Head of caudate nucleus (tissue), 42 donors: ENCODE measurements at regions not wholly inside any gene's neighbourhood (a gene's known extent, or its start where the extent isn't known, plus 50 kb on each side); places are given as distances from the start of the nearest gene placed in this dataset.
A peak's percentile ranks its signal among the peaks of the same experiment; 100 is the strongest.
"Not testable (repeated sequence)": the region's sequence is repeated elsewhere in the genome, so short reads cannot be mapped to it uniquely, and the experiment has no call there.

Experiments
- DNase-seq, 42 donors: peaks; one replicate each; pipeline versions ENCODE4 v3.0.0 to v3.0.0-alpha.2; 2020 to 2021; ENCODE audit warnings: mixed read lengths in 7 of 42
- intact Hi-C: fragments of 100-400 bp; cut with DNase I; formaldehyde crosslinking; loops from one replicate; pipeline ENCODE4 v1.15.0; 2022

DNA sequence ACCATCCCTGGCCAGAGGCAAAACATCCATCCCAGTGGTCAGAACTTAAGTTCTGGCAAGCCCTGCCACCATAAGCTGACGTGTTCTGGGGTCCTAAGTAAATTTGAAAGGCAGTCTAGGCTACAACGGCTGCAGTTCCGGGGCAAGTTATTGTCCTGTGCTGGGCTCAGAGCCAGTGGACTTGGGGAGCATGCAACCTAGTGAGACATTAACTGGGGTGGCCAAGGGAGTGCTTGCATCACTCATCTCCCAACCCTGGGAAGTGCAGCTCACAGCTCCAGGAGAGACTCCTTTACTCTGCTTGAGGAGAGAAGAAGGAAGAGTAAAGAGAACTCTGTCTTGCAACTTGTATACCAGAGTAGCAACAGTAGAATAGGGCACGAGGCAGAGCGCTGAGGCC, 425.4 kb upstream of the PITX2 start:
- DNase-seq = no peak
- intact Hi-C loops = no loop called here

DNA sequence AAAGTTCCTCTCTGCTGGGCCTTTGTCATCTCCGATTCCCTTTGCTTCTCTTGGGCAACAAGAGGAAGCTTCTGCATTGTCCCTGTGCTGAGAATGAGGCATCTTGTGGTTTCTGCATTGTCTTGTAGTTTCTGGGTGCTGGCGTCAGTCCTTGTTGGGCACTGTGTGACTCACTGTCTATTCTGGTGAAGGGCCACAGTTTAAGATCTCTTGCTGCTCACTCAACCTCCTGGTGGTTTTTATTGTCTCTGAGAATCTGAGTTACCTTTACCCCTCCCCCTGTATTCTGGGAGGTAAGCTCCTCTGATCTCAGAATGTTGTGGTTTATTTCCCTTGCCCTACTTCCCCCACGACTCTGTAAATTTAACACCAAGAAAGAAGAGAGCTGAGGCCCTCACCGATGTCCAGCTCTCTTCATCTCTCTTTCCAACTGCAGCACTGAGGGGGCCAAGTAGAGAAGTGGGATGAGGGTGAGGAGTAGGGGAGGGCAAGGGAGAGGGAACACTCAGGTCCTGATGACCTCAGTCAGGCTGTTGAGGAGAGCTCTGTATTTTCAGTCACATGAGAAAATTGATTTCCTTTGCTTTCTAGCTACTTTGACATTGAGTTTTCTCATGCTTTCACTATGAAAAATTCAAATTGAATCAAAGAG, 441.6 kb upstream of the PITX2 start:
- no peak for DNase-seq
- intact Hi-C loops = no loop called here

DNA sequence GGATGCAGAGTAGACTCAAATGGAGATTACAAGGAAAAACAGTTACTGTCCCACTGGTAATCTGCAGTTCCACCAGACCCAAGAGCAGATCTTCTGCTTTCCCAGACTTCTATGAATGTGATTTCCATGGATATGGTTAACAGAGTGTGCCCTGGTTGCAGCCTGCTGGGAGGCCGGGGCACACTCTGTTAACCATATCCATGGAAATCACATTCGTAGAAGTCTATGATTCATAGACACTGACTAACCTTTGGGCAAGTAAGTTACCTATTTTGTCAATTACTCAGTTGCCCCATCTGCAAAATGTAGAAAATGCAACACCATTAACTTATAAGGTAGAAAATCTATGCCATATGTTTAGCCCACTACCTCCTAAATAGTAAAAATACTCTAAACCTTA, 443.1 kb upstream of the PITX2 start:
- intact Hi-C loops = no loop called here
- no peak for DNase-seq

DNA sequence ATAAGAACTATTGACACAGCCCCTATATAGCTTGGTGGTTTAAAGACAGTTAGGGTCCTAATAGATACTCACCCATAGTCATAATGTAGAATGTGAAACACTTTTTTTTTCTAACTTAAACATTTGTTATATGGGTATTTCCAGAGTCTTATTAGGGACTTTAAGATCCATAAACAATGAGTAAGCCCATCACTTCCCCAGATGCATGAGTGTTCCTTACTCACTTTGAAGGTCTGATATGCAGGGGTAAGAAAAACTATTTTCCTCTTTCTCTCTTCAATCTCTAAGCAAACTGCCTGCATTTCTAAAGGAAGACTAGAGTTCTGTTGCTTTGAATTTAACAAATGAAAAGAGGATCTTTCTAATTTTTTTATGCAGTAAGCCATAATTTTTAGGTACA, 443.6 kb upstream of the PITX2 start:
- intact Hi-C loops = no loop called here
- no peak for DNase-seq

DNA sequence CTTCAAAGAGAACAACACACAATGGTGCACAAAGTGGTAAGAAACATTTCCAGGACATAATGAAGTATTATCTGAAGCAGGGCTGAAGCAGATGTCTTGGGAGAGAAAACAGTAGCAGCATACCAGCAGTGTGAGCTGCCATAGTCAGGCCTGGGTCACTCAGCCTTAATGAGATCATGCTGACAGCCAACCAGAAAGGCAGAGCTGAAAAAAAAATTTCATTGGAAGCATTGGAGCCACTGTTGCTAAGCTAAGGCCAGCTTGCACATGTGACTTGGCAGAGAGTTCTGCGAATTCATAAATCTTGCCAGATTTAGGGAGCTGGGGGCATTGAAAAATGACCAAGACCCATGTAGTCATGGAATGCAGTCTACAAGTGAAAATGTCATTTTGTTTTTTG, 444.0 kb upstream of the PITX2 start:
- intact Hi-C loops = no loop called here
- DNase-seq = peak in 2 of 42 donors; percentile 2

DNA sequence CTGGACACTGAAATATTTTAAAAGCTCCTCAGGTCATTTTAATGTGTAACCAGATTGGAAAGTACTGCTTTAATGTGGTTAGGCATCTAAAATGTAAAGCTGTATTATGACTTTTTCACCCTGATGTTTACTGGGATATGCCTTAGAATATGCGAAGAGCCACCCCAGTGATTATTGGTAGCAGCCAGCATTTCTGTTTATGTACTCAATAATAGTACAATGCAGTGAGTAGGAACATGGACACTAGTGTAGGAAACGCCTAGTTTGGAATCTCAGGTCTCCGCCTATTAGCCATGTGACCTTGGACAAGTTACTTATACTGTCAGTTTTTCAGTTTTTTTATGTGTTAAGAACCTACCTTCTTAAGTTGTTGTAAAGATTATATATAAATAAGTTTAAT, 446.0 kb upstream of the PITX2 start:
- intact Hi-C loops = no loop called here
- DNase-seq = no peak

DNA sequence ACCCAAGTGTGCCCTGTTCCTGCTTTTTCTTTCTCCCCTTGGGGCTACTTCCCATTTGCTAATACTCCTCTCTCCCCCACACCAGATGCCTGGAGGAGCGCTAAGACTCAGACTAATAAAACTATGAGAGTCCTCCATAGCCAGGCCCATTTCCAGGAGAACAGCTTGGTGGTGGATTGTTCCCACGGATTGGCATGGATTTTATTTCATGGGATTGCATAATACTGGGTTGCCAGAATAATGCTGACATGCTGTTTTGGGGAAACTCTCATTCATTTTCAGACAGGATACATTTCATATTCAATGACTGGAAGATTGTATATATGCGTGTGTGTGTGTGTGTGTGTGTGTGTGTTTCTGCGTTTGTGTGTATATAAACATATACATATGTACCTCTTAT, 447.5 kb upstream of the PITX2 start:
- intact Hi-C loops = no loop called here
- no peak for DNase-seq

DNA sequence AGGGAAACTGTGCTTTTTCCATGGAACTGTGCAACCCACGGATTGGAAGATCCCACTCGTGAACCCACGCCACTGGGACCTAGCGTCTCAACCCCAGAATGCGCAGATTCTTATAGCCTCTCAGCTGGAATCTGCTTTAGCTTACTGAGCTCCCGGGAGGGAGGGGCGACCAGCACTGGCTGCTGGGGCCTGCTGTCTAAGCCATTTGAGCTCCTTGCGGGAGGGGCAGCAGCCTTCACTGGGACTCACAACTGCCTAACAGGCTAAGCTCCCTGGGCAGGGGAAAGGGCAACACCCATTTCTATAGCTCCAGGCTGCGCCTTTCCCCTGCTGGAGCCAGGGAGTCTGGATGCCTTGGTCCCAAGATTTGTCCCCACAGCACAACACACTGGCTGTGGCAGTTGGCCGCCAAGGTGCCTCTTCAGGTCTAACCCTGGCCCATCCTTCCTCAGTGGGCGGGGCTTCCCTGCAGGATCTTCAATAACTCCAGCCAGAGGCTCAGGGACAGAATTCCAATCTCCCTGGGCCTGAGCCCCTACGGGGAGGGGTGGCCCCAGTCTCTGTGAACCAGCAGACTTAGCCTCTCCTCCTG, 451.7 kb upstream of the PITX2 start:
- intact Hi-C loops = no loop called here
- DNase-seq = no peak

DNA sequence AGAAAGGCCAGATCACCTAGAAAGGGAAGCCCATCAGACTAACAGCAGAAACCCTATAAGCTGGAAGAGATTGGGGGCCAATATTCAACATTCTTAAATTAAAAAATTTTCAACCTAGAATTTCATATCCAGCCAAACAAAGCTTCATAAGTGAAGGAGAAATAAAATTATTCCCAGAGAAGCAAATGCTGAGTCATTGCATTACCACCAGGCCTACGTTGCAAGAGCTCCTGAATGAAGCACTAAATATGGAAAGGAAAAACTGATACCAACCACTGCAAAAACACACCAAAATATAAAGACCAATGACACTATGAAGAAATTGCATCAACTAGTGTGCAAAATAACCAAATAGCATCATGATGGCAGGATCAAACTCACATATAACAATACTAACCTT, 453.4 kb upstream of the PITX2 start:
- intact Hi-C loops, DNase-seq: not testable (repeated sequence)

DNA sequence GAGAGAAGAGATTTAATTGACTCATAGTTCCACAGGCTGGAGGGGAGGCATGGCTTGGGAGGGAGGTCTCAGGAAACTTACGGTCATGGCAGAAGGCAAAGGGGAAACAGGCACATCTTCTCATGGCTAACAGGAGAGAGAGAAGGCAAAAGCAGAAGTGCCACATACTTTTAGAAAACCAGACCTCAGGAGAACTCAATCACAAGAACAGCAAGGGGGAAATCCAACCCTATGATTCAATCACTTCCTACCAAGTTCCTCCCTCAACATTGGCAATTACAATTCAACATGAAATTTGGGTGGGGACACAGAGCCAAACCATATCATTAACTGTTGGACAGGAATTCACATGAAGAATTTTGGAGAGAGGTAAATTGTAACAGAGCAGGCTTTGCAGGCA, 485.3 kb upstream of the PITX2 start:
- intact Hi-C loops = no loop called here
- DNase-seq = no peak

DNA sequence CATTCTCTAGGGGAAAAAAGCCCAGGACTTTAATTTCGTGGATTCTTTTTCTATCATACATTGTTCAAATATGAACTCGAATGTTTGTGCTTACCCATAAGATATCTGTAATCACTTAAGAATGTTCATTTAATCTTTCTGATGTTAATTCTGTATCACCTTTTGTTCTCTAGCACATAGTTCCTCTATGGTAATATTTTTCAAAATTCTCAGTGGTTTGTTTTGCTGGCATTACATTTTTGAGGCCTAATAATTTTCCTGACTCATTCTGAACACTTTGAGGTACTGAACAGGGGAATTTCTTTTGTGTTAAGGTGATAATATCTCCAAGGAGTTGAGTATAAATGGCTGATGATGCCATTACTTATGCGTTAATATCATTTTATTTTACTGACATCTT, 490.7 kb upstream of the PITX2 start:
- intact Hi-C loops = no loop called here
- no peak for DNase-seq

DNA sequence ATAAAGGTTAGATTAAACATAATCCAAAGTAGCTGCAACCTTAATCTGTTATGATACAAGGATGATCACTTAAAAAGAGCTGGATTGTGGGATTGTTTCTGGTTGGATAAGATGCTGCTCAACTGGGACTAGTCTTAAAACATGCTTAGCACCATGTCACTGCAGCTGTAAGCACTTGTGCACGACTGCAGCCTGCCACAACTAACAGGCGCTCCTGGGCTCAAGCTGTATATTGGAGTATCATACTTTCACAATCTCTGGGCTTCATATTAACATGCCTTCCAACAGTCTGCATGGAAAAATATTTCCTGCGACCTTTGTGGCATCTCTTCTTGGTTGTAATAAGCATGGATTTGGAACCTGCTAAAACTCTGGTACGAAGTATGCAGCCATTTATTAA, 493.0 kb upstream of the PITX2 start:
- intact Hi-C loops = no loop called here
- DNase-seq = no peak

DNA sequence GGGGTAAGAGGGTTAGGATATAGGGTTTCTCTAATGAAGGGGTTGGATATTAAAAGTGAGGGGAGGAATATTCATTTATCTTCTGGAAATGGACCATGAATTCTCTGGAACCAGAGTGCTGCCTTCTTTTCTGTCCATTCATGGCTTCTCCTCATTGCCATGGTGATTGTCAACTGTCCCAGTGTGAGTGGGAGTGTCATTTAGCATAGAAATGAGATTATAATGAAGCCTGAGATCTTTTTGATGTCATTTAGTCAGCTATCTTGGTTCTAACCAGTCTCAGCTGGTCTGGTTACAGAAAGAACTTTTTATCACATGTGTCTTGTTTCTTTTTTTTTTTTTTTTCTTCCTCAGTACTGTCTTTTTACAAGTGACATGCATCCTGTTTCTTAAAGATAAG, 497.3 kb upstream of the PITX2 start:
- intact Hi-C loops = no loop called here
- DNase-seq = no peak

DNA sequence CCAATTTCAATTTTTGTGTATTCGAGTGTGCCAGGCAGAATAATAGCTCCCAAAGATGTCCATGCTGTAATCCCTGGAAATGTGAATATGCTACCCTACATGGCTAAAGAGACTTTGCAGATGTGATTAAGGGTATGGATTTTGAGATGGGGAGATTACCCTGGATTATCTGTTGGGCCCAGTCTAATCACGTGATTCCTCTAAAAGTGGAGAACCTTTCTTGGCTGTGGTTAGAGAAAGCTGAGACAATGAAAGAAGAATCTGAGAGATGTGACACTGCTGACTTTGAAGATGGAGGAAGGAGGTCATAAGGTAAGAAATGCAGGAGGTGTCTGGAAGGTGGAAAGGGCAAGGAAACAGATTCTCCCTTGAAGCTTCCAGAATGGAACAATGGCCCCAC, 503.5 kb upstream of the PITX2 start:
- DNase-seq = no peak
- intact Hi-C loops = no loop called here

DNA sequence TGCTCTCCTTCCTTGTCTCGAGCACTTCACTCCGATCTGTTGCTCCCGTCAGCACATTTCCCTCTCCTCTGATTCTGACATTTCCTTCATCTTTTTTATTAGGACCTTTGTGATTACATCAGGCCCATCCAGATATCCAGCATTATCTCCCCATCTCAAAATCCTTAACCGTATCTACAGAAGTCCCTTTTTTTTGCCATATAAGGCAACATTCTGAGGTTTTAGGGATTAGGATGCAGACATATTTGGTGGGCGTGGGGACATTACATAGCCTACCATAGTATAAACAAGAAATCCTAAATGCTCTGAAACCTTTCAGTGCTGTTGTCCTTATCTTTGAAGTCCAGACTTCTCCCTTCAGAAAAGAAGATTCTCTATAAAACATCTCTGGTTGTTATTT, 505.0 kb upstream of the PITX2 start:
- intact Hi-C loops = no loop called here

DNA sequence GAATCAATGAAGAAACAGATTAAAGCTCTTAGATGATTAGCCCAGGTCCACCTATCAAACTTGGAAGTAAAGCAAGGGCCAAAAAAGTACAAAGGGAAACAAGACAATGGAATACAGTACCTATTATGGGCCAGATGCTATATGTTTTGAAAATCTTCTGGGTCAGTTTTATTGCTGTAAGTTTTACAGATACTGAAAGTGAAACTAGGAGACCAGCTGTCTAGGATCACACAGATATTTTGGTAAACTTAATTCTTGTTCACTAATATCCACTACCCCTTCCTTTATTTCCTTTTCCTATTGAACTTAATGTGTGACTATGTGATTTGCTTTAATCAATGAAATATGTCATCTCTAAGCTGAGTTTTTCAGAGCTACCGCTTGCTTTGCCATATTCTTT, 505.4 kb upstream of the PITX2 start:
- DNase-seq = no peak
- intact Hi-C loops = no loop called here

More for the DNA sequence above, 505.0 kb upstream of the PITX2 start:
- DNase-seq = no peak

DNA sequence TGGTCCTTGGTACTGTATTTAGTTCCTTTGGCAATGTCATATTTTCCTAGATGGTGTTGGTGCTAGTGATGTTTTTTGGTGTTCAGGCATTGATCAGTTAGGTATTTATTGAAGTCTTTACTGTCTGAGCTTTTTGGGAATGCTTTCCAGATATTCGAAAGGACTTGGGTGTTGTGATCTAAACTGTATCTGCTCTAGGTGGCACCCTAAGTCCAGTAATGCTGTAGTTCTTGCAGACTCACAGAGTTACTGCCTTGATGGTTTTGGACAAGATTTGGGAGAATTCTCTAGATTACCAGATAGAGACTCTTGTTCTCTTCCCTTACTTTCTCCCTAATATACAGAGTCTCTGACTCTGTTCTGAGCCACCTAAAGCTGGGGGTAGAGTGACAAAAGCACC, 513.6 kb upstream of the PITX2 start:
- intact Hi-C loops = no loop called here

DNA sequence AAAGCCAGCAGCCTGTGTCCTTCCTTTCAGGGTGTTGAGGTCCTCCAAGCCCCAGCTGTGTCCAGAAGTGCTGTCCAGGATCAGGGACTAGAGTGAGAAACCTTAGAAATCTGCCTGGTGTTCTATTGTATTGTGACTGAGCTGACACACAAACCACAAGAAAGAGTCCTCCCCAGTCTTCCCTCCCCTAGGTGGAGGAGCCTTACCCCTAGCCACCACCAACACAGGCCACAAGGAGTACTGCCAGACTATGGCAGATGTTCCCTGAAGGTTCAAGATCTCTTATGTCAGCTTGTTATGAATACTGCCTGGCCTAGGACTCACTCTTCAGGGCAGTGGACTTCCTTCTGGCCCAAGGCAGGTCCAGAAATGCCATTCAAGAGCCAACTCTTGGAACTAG, 514.1 kb upstream of the PITX2 start:
- no peak for DNase-seq
- intact Hi-C loops = no loop called here

More for the DNA sequence above, 513.6 kb upstream of the PITX2 start:
- DNase-seq = no peak

DNA sequence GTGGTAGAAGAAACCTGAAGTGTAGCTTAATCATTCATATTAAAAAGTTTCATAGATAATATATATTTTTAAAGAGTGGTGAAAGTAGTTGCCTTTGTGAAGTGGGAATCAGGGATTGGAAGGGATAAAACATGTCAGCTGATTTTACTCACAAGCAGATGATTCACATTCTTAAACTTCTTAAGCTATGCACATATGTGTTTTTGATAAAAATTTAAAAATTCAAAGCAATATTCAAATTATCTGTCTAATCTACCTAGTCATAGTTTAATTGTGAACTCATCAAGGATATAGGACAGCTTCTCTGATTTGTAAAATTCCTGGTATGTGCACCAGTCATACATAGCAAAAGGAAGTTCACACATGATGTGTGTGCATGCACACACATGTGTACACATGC, 520.6 kb upstream of the PITX2 start:
- no peak for DNase-seq
- intact Hi-C loops = no loop called here

DNA sequence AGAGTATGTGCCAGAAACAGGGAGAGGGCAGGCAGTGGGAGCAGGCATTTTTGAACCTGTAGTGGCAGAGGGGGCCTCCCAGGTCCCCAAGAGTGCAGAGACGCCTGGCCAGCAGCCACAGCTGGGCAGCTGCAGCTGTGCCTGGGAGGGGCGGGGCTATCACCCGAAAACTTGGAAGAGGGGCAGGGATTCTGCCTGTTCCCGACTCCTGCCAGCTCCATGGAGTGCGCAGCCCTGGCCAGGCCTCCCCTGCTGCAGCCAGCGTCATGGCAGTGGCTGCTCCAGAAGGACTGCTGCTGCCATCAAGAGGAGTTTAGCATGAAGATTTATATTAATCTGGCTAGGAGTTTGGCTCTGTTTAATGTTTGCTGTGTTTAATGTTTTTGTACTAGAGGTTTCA, 532.1 kb upstream of the PITX2 start:
- peak in 1 of 42 donors; percentile 35 for DNase-seq

DNA sequence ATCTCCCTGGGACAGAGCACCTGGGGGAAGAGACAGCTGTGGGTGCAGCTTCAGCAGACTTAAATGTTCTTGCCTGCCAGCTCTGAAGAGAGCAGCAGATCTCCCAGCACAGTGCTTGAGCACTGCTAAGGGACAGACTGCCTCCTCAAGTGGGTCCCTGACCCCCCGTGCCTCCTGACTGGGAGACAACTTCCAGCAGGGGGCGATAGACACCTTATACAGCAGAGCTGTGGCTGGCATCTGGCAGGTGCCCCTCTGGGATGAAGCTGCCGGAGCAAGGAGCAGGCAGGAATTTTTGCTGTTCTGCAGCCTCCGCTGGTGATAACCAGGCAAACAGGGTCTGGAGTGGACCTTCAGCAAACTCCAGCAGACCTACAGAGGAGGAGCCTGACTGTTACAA, 541.7 kb upstream of the PITX2 start:
- intact Hi-C loops = not testable (repeated sequence)
- peak in 4 of 42 donors; percentile 8 to 50 (median 19) for DNase-seq

More for the DNA sequence above, 532.1 kb upstream of the PITX2 start:
- intact Hi-C loops = no loop called here

DNA sequence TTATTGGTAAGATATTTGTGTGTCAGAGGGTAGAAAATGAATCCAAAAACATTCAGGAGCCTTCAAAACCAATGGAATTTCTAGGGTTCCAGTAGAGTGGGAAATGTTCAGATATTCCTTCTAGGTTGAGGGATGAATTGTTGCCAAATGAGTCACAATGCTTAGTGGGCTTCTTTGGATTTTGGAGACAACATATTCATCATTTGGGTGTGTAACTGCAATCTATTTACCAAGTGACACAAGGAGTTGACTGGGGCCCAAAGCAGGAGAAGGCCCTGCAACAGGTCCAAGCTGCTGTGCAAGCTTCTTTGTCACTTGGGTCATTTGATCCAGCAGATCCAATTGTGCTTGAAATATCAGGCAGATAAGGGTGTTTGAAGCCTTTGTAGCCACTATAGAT, 551.5 kb upstream of the PITX2 start:
- intact Hi-C loops = no loop called here

More for the DNA sequence above, 551.5 kb upstream of the PITX2 start:
- DNase-seq = no peak
